Mesenchymal stem cell (in vitro differentiated cells and primary cell): ENCODE measurements at regions not wholly inside any gene's neighbourhood (a gene's known extent, or its start where the extent isn't known, plus 50 kb on each side); places are given as distances from the start of the nearest gene placed in this dataset.

Experiments
- DNase-seq: peaks from one replicate; pipeline ENCODE4 v3.0.0-alpha.2; 2013
- H2AFZ ChIP-seq: one replicate; pipeline ENCODE4 v1.6.1; 2013; ENCODE audit warnings: low read depth, mild to moderate bottlenecking, control low read depth, inconsistent platforms, low read length, moderate library complexity
- H2AK5ac ChIP-seq: 2 replicates; pipeline ENCODE4 v1.6.1; 2013; ENCODE audit warnings: low read length, moderate library complexity, mild to moderate bottlenecking, inconsistent platforms; ENCODE audit not compliant: severe bottlenecking
- H2BK120ac ChIP-seq: one replicate; pipeline ENCODE4 v1.6.1; 2013; ENCODE audit warnings: low read depth, mild to moderate bottlenecking, inconsistent platforms, low read length, moderate library complexity
- H2BK12ac ChIP-seq, 2 experiments: one replicate each; pipeline ENCODE4 v1.6.1; 2013; ENCODE audit warnings: inconsistent platforms in 2 of 2, low read length in 2 of 2, mild to moderate bottlenecking in 2 of 2, moderate library complexity in 2 of 2, control low read depth in 1 of 2
- H2BK15ac ChIP-seq: one replicate; pipeline ENCODE4 v1.6.1; 2013; ENCODE audit warnings: mild to moderate bottlenecking, low read depth, inconsistent platforms; ENCODE audit not compliant: poor library complexity, severe bottlenecking
- H2BK5ac ChIP-seq: 2 replicates; pipeline ENCODE4 v1.6.1; 2013; ENCODE audit warnings: low read depth, mild to moderate bottlenecking, low read length, control low read depth, inconsistent platforms; ENCODE audit not compliant: poor library complexity, severe bottlenecking
- H3K14ac ChIP-seq, 2 experiments: one replicate each; pipeline ENCODE4 v1.6.1; 2013; ENCODE audit warnings: inconsistent platforms in 2 of 2, low read length in 2 of 2, control low read depth in 1 of 2, mild to moderate bottlenecking in 1 of 2, moderate library complexity in 1 of 2
- H3K18ac ChIP-seq, 2 experiments: one replicate each; pipeline ENCODE4 v1.6.1; 2013; ENCODE audit warnings: inconsistent platforms in 2 of 2, low read length in 2 of 2, control low read depth in 1 of 2, low read depth in 1 of 2, mild to moderate bottlenecking in 1 of 2
- H3K23ac ChIP-seq, 2 experiments: one replicate each; pipeline ENCODE4 v1.6.1; 2013; ENCODE audit warnings: inconsistent platforms in 2 of 2, low read length in 2 of 2, mild to moderate bottlenecking in 2 of 2, moderate library complexity in 2 of 2, control low read depth in 1 of 2
- H3K27ac ChIP-seq: 2 replicates; pipeline ENCODE4 v1.5.1; 2013; ENCODE audit warnings: mild to moderate bottlenecking, moderate library complexity, low read length, control low read depth, inconsistent platforms; ENCODE audit not compliant: poor library complexity, severe bottlenecking
- H3K27me3 ChIP-seq, 2 experiments: 2 replicates each; pipeline versions ENCODE4 v1.6.1 to v1.7.0; 2013; ENCODE audit warnings: low read length in 2 of 2, mild to moderate bottlenecking in 2 of 2, moderate library complexity in 2 of 2, control low read depth in 1 of 2, inconsistent platforms in 1 of 2; ENCODE audit not compliant: control insufficient read depth in 1 of 2, insufficient read depth in 1 of 2
- H3K36me3 ChIP-seq, 2 experiments: 2 replicates each; pipeline versions ENCODE4 v1.6.1 to v1.7.0; 2013; ENCODE audit warnings: low read length in 2 of 2, control low read depth in 1 of 2, inconsistent platforms in 1 of 2, low read depth in 1 of 2, mild to moderate bottlenecking in 1 of 2; ENCODE audit not compliant: insufficient read depth in 2 of 2, control insufficient read depth in 1 of 2
- H3K4ac ChIP-seq, 2 experiments: one replicate each; pipeline ENCODE4 v1.6.1; 2013; ENCODE audit warnings: inconsistent platforms in 2 of 2, low read length in 2 of 2, mild to moderate bottlenecking in 2 of 2, moderate library complexity in 2 of 2, control low read depth in 1 of 2, low read depth in 1 of 2
- H3K4me1 ChIP-seq: 2 replicates; pipeline ENCODE4 v1.6.1; 2013; ENCODE audit warnings: low read depth, low read length, control low read depth; ENCODE audit not compliant: control insufficient read depth, insufficient read depth
- H3K4me2 ChIP-seq: 2 replicates; pipeline ENCODE4 v1.6.1; 2013; ENCODE audit warnings: low read length, mild to moderate bottlenecking, inconsistent platforms; ENCODE audit not compliant: poor library complexity, severe bottlenecking
- H3K4me3 ChIP-seq, 2 experiments: 2 replicates each; pipeline versions ENCODE4 v1.5.1 to v1.7.0; 2013; ENCODE audit warnings: low read length in 2 of 2, mild to moderate bottlenecking in 2 of 2, control low read depth in 1 of 2, low read depth in 1 of 2; ENCODE audit not compliant: insufficient read depth in 1 of 2
- H3K79me1 ChIP-seq: replicated peaks from 2 replicates; pipeline ENCODE4 v1.6.1; 2013; ENCODE audit warnings: mild to moderate bottlenecking, control low read depth, low read length, inconsistent platforms; ENCODE audit not compliant: poor library complexity, severe bottlenecking
- H3K9ac ChIP-seq: 2 replicates; pipeline ENCODE4 v1.7.0; 2013; ENCODE audit warnings: mild to moderate bottlenecking, low read length, moderate library complexity
- H3K9me3 ChIP-seq: 2 replicates; pipeline ENCODE4 v1.7.0; 2013; ENCODE audit warnings: mild to moderate bottlenecking, low read length; ENCODE audit not compliant: control insufficient read depth
- H4K8ac ChIP-seq: one replicate; pipeline ENCODE4 v1.6.1; 2013; ENCODE audit warnings: inconsistent platforms, mild to moderate bottlenecking, low read length, moderate library complexity
- H4K91ac ChIP-seq: one replicate; pipeline ENCODE4 v1.6.1; 2013; ENCODE audit warnings: mild to moderate bottlenecking, low read length, inconsistent platforms
- WGBS: methylation state at CpG from one replicate; pipeline ENCODE4 v1.1.7; 2013; ENCODE audit warnings: mixed read lengths; 5-methylcytosine and 5-hydroxymethylcytosine counted together

DNA sequence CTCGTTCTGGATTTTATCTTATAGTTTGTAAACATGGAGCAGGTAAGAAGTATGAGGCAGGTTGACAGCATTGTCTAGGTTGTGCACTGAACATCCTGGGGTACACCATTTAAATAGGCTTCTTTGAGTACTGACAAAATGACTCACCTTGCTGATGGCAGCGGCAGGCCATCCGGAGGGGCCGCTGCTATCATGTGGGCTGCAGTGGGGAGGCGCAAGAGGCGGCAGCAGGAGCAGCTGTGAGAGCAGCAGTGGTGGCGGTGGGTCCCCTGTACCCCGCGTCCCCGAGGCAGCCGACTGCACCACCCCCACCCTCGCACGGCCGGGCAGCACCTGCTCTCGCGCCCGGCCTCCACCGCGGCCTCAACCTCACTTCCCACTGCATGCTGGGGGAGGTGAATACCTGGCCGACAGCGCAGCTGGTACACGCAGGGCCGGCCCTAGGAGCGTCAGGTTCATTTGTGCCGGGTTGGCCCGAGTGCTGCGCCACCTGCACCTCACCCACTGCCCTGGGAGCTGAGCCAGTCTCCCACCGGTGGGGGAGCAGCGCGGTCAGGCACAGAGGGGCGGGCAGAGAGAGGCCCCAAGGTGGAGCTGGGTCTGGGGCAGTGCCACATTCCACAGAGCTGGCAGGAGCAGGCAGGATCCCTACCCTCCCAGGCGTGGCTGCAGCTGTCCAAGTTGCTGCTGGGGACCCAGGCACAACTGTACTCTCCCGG lies 154.5 kb upstream of the RBMS1 start:
- Histone ChIP-seq H3K36me3 (no peaks in the 10 kb centered on the region), H3K79me1 (no peaks in the 10 kb centered on the region), H3K14ac (peak overlapping the region in 1 of 2 experiments; percentile 19), H3K27me3 (no peaks in the 10 kb centered on the region), H3K27ac (no peak overlapping the region), H4K91ac (no peak overlapping the region), H3K18ac (peak overlapping the region in 1 of 2 experiments; percentile 14), H3K9ac (no peak overlapping the region), H3K9me3 (peaks cover 2% of the 10 kb centered on the region), H3K4me1 (peaks cover 2% of the 10 kb centered on the region), H3K4me3 (no peak overlapping the region), H3K4ac (no peak overlapping the region), H2AFZ (no peak overlapping the region), H2AK5ac (no peak overlapping the region), H4K8ac (no peak overlapping the region), H3K23ac (no peak overlapping the region), H2BK120ac (no peak overlapping the region), H3K4me2 (no peak overlapping the region), H2BK15ac (no peak overlapping the region), H2BK5ac (no peak overlapping the region), H2BK12ac (no peak overlapping the region)
- WGBS: 96% methylated on average over 33 of the region's 33 CpGs
- no peak for DNase-seq

DNA sequence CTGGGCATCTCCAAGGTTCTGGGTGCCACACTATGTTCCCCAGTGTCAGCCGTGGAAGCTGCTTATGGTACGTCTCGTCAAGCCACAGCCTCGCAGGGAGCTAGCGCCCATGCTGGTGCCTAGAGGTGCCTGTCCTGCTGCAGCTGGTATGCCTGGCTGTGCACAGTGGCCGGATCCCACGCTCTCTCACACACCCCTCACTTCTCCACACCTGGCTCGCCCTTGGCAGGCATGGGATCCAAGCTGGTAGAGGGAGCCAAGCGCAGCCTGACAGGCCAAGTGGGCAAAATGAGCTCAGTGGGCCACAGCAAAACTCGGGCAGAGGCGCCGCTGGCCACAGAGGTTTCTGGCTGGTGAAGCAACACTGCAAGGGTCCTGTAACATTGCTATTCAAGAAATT lies 156.1 kb upstream of the RBMS1 start:
- Histone ChIP-seq H2AFZ (no peak overlapping the region), H3K27ac (no peak overlapping the region), H3K9me3 (no peaks in the 10 kb centered on the region), H3K36me3 (no peaks in the 10 kb centered on the region), H2BK15ac (no peak overlapping the region), H3K23ac (no peak overlapping the region), H4K8ac (no peak overlapping the region), H3K14ac (no peak overlapping the region), H4K91ac (no peak overlapping the region), H3K4ac (no peak overlapping the region), H2BK12ac (no peak overlapping the region), H2AK5ac (no peak overlapping the region), H2BK5ac (no peak overlapping the region), H3K9ac (no peak overlapping the region), H3K79me1 (no peaks in the 10 kb centered on the region), H2BK120ac (no peak overlapping the region), H3K18ac (peak overlapping the region in 1 of 2 experiments; percentile 4), H3K4me3 (no peak overlapping the region), H3K27me3 (no peaks in the 10 kb centered on the region), H3K4me1 (peaks cover 2% of the 10 kb centered on the region), H3K4me2 (no peak overlapping the region)
- 99% methylated on average over 12 of the region's 12 CpGs for WGBS
- no peak for DNase-seq

DNA sequence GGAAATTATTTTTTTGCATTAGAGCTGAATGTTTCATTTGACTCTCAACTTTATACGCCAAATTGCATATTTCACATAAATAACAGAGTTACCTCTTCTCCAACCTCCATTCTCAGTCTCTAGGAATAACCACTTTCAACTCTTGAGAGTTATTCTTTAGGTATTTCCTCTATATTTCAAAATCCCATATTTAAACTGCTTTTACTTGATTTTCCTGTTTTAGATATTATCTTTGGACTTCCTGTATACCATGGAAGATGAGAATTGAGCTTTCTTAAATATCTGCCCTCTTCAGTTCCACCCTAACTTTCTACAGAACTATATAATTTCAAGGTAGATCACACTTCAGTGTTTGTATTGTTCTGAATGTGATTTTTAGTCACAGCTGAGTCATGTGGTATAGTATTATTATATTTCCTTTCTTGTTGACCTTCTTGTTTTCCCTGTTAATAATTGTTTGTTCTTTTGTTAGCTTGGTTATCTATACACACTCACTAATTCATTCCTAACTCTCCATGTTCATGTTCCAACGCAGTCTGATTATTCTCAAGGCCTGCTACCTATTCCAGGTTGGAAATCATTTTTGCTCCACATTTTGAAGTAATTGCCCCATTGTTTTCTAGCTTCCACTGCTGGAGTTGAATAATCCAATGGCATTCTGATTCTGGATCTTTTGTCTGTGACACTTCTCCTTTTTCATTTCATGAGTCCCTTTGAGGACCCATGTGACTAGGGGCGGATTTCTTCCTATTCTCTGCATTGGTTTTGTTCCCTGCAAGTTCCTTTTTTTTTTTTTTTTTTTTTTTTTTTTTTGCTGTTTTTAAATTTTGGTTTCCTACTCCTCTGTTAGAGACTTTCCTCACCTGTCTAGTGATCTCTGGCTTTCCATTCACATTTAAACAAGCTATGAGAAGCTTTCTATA lies 156.8 kb upstream of the RBMS1 start:
- no peak for DNase-seq
- H3K18ac ChIP-seq: no peak overlapping the region

More for the DNA sequence above, 156.8 kb upstream of the RBMS1 start:
- no peak overlapping the region for H3K23ac ChIP-seq
- no peak overlapping the region for H3K9ac ChIP-seq
- H3K36me3 ChIP-seq: no peaks in the 10 kb centered on the region
- H2AFZ ChIP-seq: no peak overlapping the region
- no peak overlapping the region for H3K14ac ChIP-seq
- H3K79me1 ChIP-seq: no peaks in the 10 kb centered on the region
- H3K27ac ChIP-seq: no peak overlapping the region
- H3K4me3 ChIP-seq: no peak overlapping the region
- H3K4ac ChIP-seq: no peak overlapping the region
- H2AK5ac ChIP-seq: no peak overlapping the region
- H2BK15ac ChIP-seq: no peak overlapping the region
- H3K4me2 ChIP-seq: no peak overlapping the region
- no peak overlapping the region for H2BK5ac ChIP-seq
- H3K27me3 ChIP-seq: no peaks in the 10 kb centered on the region
- no peak overlapping the region for H4K8ac ChIP-seq
- no peak overlapping the region for H4K91ac ChIP-seq
- H3K4me1 ChIP-seq: peaks cover 2% of the 10 kb centered on the region
- H2BK12ac ChIP-seq: no peak overlapping the region
- H2BK120ac ChIP-seq: no peak overlapping the region
- no peaks in the 10 kb centered on the region for H3K9me3 ChIP-seq
- WGBS: 65% methylated on average over 1 of the region's 3 CpGs
